HepG2 (cell line): ENCODE measurements at regions not wholly inside any gene's neighbourhood (a gene's known extent, or its start where the extent isn't known, plus 50 kb on each side); places are given as distances from the start of the nearest gene placed in this dataset.

Experiments used
- ATF3 ChIP-seq: sonication (generic); formaldehyde crosslinking; IDR thresholded peaks from 2 replicates; pipeline ENCODE4 v1.4.0; 2020; ENCODE audit warnings: missing genetic modification reagents
- CHD2 ChIP-seq: IDR thresholded peaks from 2 replicates; pipeline ENCODE4 v1.6.1; 2011; ENCODE audit warnings: low read depth, low read length, improper control_type of control experiment
- CTCF ChIP-seq: sonication (generic); formaldehyde crosslinking; IDR thresholded peaks from 2 replicates; pipeline ENCODE4 v1.5.0; 2020; ENCODE audit warnings: mild to moderate bottlenecking, missing genetic modification reagents, moderate library complexity
- HOXA3 ChIP-seq: sonication (generic); formaldehyde crosslinking; IDR thresholded peaks from 2 replicates; pipeline ENCODE4 v1.5.0; 2020; ENCODE audit warnings: missing genetic modification reagents
- NCOA1 ChIP-seq: sonication (generic); formaldehyde crosslinking; IDR thresholded peaks from 2 replicates; pipeline ENCODE4 v1.9.0; 2021; ENCODE audit warnings: missing genetic modification reagents
- REPIN1 ChIP-seq: sonication (generic); formaldehyde crosslinking; IDR thresholded peaks from 2 replicates; pipeline ENCODE4 v1.8.0; 2022; ENCODE audit warnings: missing genetic modification reagents, low read depth, mild to moderate bottlenecking, borderline replicate concordance
- SRF ChIP-seq: IDR thresholded peaks from 2 replicates; pipeline ENCODE4 v1.6.1; 2011; ENCODE audit warnings: mild to moderate bottlenecking, low read depth, low read length, moderate library complexity
- TAF1 ChIP-seq: sonication (generic); formaldehyde crosslinking; IDR thresholded peaks from 2 replicates; pipeline ENCODE4 v1.4.0; 2020; ENCODE audit warnings: missing genetic modification reagents
- TCF12 ChIP-seq, 2 experiments: fragments of 450-650 bp in 1 of 2; sonication (generic) in 1 of 2; formaldehyde crosslinking in 1 of 2; IDR thresholded peaks; 2 replicates each; pipeline versions ENCODE4 v1.6.1 to v1.8.0; 2017 to 2022; ENCODE audit warnings: antibody characterized with exemption in 1 of 2, mild to moderate bottlenecking in 1 of 2, missing genetic modification reagents in 1 of 2, moderate library complexity in 1 of 2
- ZNF33B ChIP-seq: sonication (generic); formaldehyde crosslinking; IDR thresholded peaks from 2 replicates; pipeline ENCODE4 v1.5.1; 2020; ENCODE audit warnings: mild to moderate bottlenecking, missing genetic modification reagents

- no peak for TF ChIP-seq NCOA1 (CRISPR knock-in tag)
- TF ChIP-seq CTCF (CRISPR knock-in tag) = no peak
- TF ChIP-seq TCF12 (IDR thresholded peaks at IDR 0.05) = no peak
- no peak for TF ChIP-seq TCF12 (CRISPR knock-in tag; IDR thresholded peaks at IDR 0.05)
- TF ChIP-seq SRF = no peak
- no peak for TF ChIP-seq HOXA3 (CRISPR knock-in tag)
- TF ChIP-seq TAF1 (CRISPR knock-in tag) = no peak
- TF ChIP-seq ZNF33B = no peak
- no peak for TF ChIP-seq CHD2
- TF ChIP-seq ATF3 (CRISPR knock-in tag) = no peak
- no peak for TF ChIP-seq REPIN1
Observed at GRCh38 chr7:82668676-82669075, 225.1 kb upstream of the CACNA2D1 start.
